Spleen (tissue), 11 donors: ENCODE measurements at regions not wholly inside any gene's neighbourhood (a gene's known extent, or its start where the extent isn't known, plus 50 kb on each side); places are given as distances from the start of the nearest gene placed in this dataset.
A peak's percentile ranks its signal among the peaks of the same experiment; 100 is the strongest.

Experiments used
- DNase-seq: peaks from one replicate; pipeline ENCODE4 v3.0.0-alpha.2; 2020
- H3K27ac ChIP-seq, 8 donors: fragments of 200-600 bp; sonication (generic) in 7 of 8; 1 replicate in 4 of 8; 2 replicates in 4 of 8; pipeline versions ENCODE4 v1.5.0 to v1.8.0; 2016 to 2021; ENCODE audit warnings: inconsistent platforms in 4 of 8, mild to moderate bottlenecking in 4 of 8, moderate library complexity in 1 of 8
- H3K27me3 ChIP-seq, 7 donors: fragments of 200-600 bp; sonication (generic) in 6 of 7; replicated peaks in 1 of 7; 1 replicate in 4 of 7; 2 replicates in 3 of 7; pipeline versions ENCODE4 v1.5.0 to v1.8.0; 2016 to 2021; ENCODE audit warnings: inconsistent platforms in 3 of 7, mild to moderate bottlenecking in 1 of 7
- H3K36me3 ChIP-seq, 6 donors: fragments of 200-600 bp; sonication (generic) in 5 of 6; 1 replicate in 4 of 6; 2 replicates in 2 of 6; pipeline versions ENCODE4 v1.5.0 to v1.8.0; 2016 to 2021; ENCODE audit warnings: inconsistent platforms in 2 of 6
- H3K4me1 ChIP-seq, 6 donors: fragments of 200-600 bp; sonication (generic) in 5 of 6; 1 replicate in 3 of 6; 2 replicates in 3 of 6; pipeline versions ENCODE4 v1.5.0 to v1.8.0; 2016 to 2021; ENCODE audit warnings: inconsistent platforms in 3 of 6
- H3K4me3 ChIP-seq, 8 donors: fragments of 200-600 bp; sonication (generic) in 7 of 8; 1 replicate in 4 of 8; 2 replicates in 4 of 8; pipeline versions ENCODE4 v1.5.0 to v1.8.0; 2016 to 2021; ENCODE audit warnings: inconsistent platforms in 4 of 8, mild to moderate bottlenecking in 4 of 8, moderate library complexity in 2 of 8
- H3K9me3 ChIP-seq, 8 donors: fragments of 200-600 bp; sonication (generic) in 7 of 8; 1 replicate in 4 of 8; 2 replicates in 4 of 8; pipeline versions ENCODE4 v1.5.0 to v1.8.0; 2016 to 2021; ENCODE audit warnings: inconsistent platforms in 4 of 8
- POLR2A ChIP-seq, 3 donors: fragments of 450-650 bp; IDR thresholded peaks; one replicate each; pipeline ENCODE4 v1.5.1; 2017; ENCODE audit warnings: antibody characterized with exemption in 3 of 3, mild to moderate bottlenecking in 1 of 3
- POLR2AphosphoS5 ChIP-seq, 3 donors: sonication (generic); formaldehyde crosslinking; IDR thresholded peaks; one replicate each; pipeline ENCODE4 v1.5.1; 2017; ENCODE audit warnings: antibody characterized with exemption in 3 of 3
- WGBS, 5 donors: extraction: QIAGEN DNeasy Blood & Tissue Kit in 3 of 5; methylation state at CpG; one replicate each; pipeline versions ENCODE4 v1.1.5 to v1.1.7; 2013 to 2018; 5-methylcytosine and 5-hydroxymethylcytosine counted together
- intact Hi-C: fragments of 100-400 bp; cut with DNase I; formaldehyde crosslinking; loops from one replicate; pipeline ENCODE4 v1.15.0; 2023; ENCODE audit warnings: low total_unique reads
- TF ChIP-seq, protein P1 (sequence below), 11 experiments: fragments of 200-600 bp in 7 of 11; fragments of 450-650 bp in 4 of 11; sonication (generic) in 4 of 11; IDR thresholded peaks in 8 of 11; conservative IDR thresholded peaks in 3 of 11; 1 replicate in 7 of 11; 2 replicates in 4 of 11; pipeline versions ENCODE4 v1.4.0 to v1.8.0; 2016 to 2021; ENCODE audit warnings: antibody characterized with exemption in 11 of 11, inconsistent platforms in 4 of 11, mild to moderate bottlenecking in 1 of 11
- donor health status: healthy with polysubstance abuse.
- donor health status: DM: no; HTN: no; CAD: no; lungs with moderate emphysema.
- donor health status: DM: no; HTN: no; CAD: no.
- donor health status: Bipolar disorder and iron deficiency.
- donor health status: healthy.
- donor health status: DM: no; HTN: no; CAD: no.
- donor health status: DM: yes; HTN: yes; CAD: no.

DNA sequence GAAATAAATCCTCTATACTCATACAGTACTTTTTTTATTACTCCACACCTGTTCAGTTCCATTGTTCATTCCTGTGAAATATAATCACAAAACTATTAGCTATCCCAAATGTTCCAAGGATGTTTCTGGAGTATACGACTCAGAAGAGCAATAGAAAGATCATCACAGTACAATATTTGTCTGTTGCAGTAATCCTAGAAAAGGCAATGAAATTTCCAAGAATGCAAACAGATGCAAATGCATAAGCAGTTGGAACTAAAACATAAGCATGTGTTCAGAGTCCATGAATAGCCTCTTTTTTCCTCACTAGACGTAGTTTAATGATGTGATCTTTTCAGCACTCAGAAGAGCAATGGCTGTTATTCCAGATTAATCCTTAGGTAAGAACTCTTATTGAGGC, 55.2 kb downstream of the RTL3 start:
- DNase-seq, result no peak
- TF ChIP-seq POLR2AphosphoS5 (IDR thresholded peaks at IDR 0.05) (no peak), POLR2A (IDR thresholded peaks at IDR 0.05) (no peak)
- TF ChIP-seq, protein P1, sequence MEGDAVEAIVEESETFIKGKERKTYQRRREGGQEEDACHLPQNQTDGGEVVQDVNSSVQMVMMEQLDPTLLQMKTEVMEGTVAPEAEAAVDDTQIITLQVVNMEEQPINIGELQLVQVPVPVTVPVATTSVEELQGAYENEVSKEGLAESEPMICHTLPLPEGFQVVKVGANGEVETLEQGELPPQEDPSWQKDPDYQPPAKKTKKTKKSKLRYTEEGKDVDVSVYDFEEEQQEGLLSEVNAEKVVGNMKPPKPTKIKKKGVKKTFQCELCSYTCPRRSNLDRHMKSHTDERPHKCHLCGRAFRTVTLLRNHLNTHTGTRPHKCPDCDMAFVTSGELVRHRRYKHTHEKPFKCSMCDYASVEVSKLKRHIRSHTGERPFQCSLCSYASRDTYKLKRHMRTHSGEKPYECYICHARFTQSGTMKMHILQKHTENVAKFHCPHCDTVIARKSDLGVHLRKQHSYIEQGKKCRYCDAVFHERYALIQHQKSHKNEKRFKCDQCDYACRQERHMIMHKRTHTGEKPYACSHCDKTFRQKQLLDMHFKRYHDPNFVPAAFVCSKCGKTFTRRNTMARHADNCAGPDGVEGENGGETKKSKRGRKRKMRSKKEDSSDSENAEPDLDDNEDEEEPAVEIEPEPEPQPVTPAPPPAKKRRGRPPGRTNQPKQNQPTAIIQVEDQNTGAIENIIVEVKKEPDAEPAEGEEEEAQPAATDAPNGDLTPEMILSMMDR (IDR thresholded peaks at IDR 0.05 in 8 of 11, conservative IDR thresholded peaks at IDR 0.05 in 3 of 11), result no peak
- Histone ChIP-seq H3K36me3 (no peaks in the 10 kb centered on the region), H3K27me3 (no peaks in the 10 kb centered on the region), H3K4me1 (no peaks in the 10 kb centered on the region), H3K9me3 (peaks cover 0 to 20% (median 1%) of the 10 kb centered on the region in 8 donors), H3K27ac (no peak overlapping the region), H3K4me3 (no peak overlapping the region)
- intact Hi-C loops, result no loop called here
- 80 to 98% (median 90%) methylated on average over 2 of the region's 2 CpGs for WGBS, 5 donors

DNA sequence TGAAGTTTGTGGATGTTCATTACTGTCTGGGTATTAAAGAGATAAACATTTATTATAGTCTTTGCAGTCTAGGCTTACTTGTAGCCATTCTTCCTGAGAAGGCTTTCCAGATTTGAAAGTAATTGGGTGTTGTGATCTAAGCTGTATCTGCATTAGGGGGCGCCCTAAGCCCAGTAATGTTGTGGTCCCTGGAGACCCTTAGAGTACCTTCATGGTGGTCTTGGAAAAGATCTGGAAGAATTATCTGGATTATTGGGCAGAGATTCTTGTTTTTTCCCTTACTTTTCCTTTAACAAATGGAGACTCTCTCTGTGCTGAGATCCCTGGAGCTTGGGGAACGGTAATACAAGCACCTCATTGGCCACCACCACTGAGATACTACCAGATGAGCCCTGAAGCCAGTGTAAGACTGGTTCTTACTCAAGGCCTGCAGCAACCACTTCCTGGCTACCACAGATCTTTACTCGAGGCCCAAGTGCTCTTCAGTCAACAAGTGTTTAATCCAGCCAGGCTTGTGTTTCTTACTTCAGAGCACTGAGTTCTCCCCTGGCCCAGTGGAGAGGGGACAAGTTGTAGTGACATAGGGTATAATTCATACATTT, 63.1 kb downstream of the RTL3 start:
- intact Hi-C loops, result no loop called here
- 35 to 58% (median 50%) methylated on average over 3 of the region's 3 CpGs for WGBS, 5 donors
- H3K4me1 ChIP-seq, result no peaks in the 10 kb centered on the region
- H3K27ac ChIP-seq, result no peak overlapping the region
- DNase-seq, result no peak
- no peaks in the 10 kb centered on the region for H3K27me3 ChIP-seq
- H3K4me3 ChIP-seq, result no peak overlapping the region
- no peaks in the 10 kb centered on the region for H3K36me3 ChIP-seq
- peaks cover 0 to 27% (median 5%) of the 10 kb centered on the region in 8 donors for H3K9me3 ChIP-seq
- TF ChIP-seq, protein P1 (IDR thresholded peaks at IDR 0.05 in 8 of 11, conservative IDR thresholded peaks at IDR 0.05 in 3 of 11), result peak in 1 of 11 experiments; percentile 21
- TF ChIP-seq POLR2A (IDR thresholded peaks at IDR 0.05), result no peak

DNA sequence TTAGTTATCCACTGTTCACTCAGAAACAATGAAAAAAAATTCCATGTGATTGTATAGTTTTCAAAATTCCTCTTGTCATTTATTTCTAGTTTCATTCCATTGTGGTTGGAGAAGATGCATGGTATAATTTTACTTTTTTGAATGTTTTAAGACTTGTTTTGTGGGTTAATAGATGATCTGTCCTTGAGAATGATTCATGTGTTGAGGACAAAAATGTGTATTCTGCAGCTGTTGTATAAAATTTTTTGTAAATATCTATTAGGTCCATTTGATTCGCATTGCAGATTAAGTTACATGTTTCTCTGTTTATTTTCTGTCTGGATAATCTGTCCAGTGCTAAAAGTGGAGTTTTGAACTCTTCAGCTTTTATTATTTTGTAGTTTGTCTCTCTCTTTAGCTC, 65.4 kb downstream of the RTL3 start:
- intact Hi-C loops, result no loop called here
- no peak overlapping the region for H3K4me3 ChIP-seq
- H3K4me1 ChIP-seq, result no peaks in the 10 kb centered on the region
- H3K36me3 ChIP-seq, result no peaks in the 10 kb centered on the region
- peaks cover 0 to 14% (median 0%) of the 10 kb centered on the region in 8 donors for H3K9me3 ChIP-seq
- DNase-seq, result no peak
- TF ChIP-seq POLR2AphosphoS5 (IDR thresholded peaks at IDR 0.05), result no peak
- no peak for TF ChIP-seq POLR2A (IDR thresholded peaks at IDR 0.05)
- TF ChIP-seq, protein P1 (IDR thresholded peaks at IDR 0.05 in 8 of 11, conservative IDR thresholded peaks at IDR 0.05 in 3 of 11), result no peak
- no peaks in the 10 kb centered on the region for H3K27me3 ChIP-seq
- H3K27ac ChIP-seq, result no peak overlapping the region
- 51 to 95% (median 92%) methylated on average over 1 of the region's 1 CpG for WGBS, 5 donors

DNA sequence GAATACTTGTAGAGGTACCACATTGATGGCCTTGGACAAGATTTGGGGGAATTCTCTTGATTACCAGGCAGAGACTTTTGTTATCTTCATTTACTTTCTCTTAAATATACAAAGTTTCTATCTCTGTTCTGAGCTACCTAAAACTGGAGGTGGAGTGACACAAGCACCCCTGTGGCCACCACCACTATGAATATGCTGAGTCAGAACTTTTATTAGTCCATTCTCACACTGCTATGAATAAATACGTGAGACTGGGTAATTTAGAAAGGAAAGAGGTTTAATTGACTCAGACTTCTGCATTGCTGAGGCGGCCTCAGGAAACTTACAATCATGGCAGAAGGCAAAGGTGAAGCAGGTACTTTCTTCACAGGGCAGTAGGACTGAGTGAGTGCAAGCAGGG, 67.1 kb downstream of the RTL3 start:
- DNase-seq, result no peak
- no peak overlapping the region for H3K27ac ChIP-seq
- no peaks in the 10 kb centered on the region for H3K4me1 ChIP-seq
- WGBS, 5 donors, result 59 to 100% (median 72%) methylated on average over 2 of the region's 2 CpGs
- no peak overlapping the region for H3K4me3 ChIP-seq
- H3K9me3 ChIP-seq, result peaks cover 0 to 14% (median 0%) of the 10 kb centered on the region in 8 donors
- TF ChIP-seq, protein P1 (IDR thresholded peaks at IDR 0.05 in 8 of 11, conservative IDR thresholded peaks at IDR 0.05 in 3 of 11), result no peak
- TF ChIP-seq POLR2A (IDR thresholded peaks at IDR 0.05), result no peak
- TF ChIP-seq POLR2AphosphoS5 (IDR thresholded peaks at IDR 0.05), result no peak
- no peaks in the 10 kb centered on the region for H3K27me3 ChIP-seq
- intact Hi-C loops, result no loop called here
- no peaks in the 10 kb centered on the region for H3K36me3 ChIP-seq
